GM19324 (cell line): ENCODE measurements at regions not wholly inside any gene's neighbourhood (a gene's known extent, or its start where the extent isn't known, plus 50 kb on each side); places are given as distances from the start of the nearest gene placed in this dataset.

ENCODE experiments used
- ATAC-seq: cut with Tn5 transposase; IDR thresholded peaks from one replicate; pipeline ENCODE4 v1.9.1; 2021; ENCODE audit warnings: mild to moderate bottlenecking, moderate library complexity; ENCODE audit not compliant: unreplicated experiment, low FRiP score

GRCh38 chrX:11949291-11949690, 189.0 kb upstream of the FRMPD4 start:
- ATAC-seq: no peak

GRCh38 chrX:11952176-11952720, 186.0 kb upstream of the FRMPD4 start:
- ATAC-seq: no peak

GRCh38 chrX:11953615-11954014, 184.7 kb upstream of the FRMPD4 start:
- ATAC-seq: no peak

DNA sequence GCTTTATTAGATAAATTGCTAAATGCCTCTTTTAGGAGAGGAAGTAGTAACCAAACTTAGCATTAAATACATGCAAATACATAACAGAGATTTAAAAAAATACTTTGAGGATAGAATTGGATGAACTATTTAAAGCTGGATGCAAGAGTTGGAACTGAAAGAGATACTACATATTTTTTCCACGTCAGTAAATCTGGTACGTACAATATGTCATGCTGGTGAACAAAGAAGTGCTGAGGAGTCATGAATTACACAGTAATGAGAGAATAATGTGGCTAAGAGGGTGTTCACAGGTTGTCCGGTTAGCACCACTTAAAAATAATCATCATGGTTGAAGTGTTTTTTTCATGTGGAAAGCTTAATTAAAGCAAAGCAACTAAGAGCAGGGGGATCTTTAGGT, 184.1 kb upstream of the FRMPD4 start:
- no peak for ATAC-seq

DNA sequence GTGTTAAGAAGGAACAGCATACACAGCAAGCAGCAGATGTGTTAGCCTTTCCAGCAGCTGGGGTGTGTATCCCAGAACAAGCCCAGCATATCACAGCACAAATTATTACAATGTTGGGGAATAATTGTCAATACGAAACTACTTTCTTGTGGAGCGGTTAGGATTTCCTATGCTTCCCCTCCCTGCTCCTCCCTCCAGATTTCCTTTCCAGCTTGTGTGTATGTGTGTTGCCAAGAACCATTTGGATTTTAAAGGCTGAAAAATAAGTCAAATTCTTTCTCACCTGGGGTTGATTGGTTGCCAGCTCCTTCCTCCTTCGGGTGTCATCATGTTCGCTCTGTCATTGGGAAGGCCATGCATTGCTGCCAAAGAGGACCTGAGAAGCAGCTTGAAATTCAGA, 178.2 kb upstream of the FRMPD4 start:
- ATAC-seq: no peak

DNA sequence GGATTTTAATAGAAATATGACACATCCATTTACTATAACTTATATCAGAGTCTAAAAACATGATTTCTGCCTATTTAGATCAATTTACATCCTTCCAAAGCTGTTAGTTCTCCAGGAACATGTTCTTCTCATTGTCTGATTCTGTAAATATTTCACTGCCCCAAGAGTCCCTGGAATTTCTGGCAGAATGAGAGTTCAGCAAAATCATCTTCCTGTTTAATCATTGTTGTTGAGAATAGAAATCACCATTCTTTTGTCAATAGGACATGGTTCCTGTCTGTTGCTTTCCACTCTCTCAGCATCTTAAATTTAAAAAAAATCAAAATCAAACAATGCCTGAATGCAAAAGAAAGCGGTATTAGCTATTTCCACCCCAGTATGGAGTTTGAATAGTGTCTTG, 172.8 kb upstream of the FRMPD4 start:
- ATAC-seq: no peak

DNA sequence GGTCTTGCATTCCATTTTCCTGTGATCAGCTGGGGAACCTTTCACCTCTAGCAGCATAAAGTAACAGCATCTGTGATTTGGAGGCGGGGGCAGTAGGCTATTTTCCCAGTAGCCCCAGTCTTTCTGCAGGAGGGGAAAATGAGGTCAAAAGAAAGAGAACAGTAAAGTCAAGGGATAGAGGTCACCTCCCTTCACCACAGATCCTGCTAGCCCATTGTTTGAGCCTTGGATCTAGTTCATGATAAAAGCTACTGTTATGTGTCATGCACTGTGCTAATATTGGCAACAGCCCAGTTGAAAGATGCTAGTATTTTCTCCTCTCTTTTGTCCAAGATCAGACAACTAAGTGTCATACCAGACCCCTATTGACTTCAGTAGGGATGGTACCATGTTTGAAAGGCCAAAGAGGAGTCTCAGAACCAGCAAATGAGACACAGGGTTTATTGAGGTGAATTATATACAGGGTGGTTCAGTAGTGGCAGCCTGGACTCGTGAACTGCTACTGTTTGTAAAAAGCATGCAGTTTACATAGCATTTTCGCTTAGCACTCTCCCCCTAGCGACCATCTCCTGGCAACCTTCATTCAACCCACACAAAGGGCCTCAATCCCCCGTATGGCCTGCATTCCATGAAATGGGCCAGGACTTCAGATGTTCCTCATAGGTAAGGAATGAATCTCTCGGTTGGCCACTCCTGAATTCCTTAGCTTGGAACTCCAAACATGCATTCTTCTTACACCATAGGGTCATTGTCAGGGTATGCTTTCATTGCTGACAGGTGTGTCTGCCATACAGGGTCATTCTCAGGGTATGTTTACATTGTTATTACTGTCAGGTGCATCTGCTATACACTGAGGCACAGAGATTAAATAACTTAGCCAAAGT, 170.0 kb upstream of the FRMPD4 start:
- no peak for ATAC-seq

DNA sequence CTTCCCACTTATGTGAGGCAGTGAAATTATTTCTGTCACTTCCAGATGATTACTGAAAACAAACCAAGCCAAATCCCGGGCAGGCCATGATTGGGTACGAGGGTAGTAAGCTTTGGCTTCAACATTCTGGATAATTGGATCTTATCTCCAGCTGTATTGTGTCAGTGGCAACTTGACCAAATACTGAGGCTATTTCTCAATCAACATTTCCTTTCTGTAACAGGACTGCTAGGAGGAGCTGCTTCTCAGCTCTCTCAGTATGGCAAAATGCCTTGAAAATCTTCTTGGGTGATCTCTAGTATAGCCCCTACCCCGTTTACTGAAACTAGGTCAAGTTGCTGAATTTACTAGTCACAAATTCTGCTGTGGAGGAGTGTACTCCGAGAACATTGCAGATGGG, 169.3 kb upstream of the FRMPD4 start:
- no peak for ATAC-seq

- no peak for ATAC-seq
These were observed 167.5 kb upstream of the FRMPD4 start for GRCh38 chrX:11970578-11971359.

GRCh38 chrX:11976663-11977062, 161.6 kb upstream of the FRMPD4 start:
- ATAC-seq: no peak

GRCh38 chrX:11992271-11992670, 146.0 kb upstream of the FRMPD4 start:
- ATAC-seq: no peak

GRCh38 chrX:11995146-11995545, 143.1 kb upstream of the FRMPD4 start:
- ATAC-seq: no peak

GRCh38 chrX:11996810-11997209, 141.5 kb upstream of the FRMPD4 start:
- no peak for ATAC-seq

- no peak for ATAC-seq
These were observed 139.3 kb upstream of the FRMPD4 start for GRCh38 chrX:11998944-11999343.

GRCh38 chrX:12002876-12003275, 135.4 kb upstream of the FRMPD4 start:
- no peak for ATAC-seq

GRCh38 chrX:12007881-12008280, 130.4 kb upstream of the FRMPD4 start:
- no peak for ATAC-seq

- ATAC-seq: no peak
These were observed 127.8 kb upstream of the FRMPD4 start for GRCh38 chrX:12010436-12010835.

DNA sequence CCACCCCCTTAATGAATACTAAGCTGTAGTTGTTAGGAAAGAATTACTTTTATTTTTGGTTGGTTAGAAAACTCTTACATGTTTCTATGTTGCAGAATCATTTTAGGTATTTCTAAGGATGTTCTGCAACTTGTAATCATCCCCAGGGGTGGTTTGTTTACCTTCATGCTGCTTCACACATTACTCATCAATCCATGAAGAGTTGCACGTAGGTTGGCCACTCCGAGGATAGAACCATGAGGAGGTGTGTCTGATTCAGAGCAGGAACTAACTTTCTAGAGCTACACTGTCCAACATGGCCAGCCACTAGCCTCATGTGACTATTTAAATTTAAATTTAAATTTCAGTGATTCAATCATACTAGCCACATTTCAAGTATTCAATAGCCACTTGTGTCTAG, 127.2 kb upstream of the FRMPD4 start:
- no peak for ATAC-seq

GRCh38 chrX:12013211-12013618, 125.1 kb upstream of the FRMPD4 start:
- no peak for ATAC-seq

DNA sequence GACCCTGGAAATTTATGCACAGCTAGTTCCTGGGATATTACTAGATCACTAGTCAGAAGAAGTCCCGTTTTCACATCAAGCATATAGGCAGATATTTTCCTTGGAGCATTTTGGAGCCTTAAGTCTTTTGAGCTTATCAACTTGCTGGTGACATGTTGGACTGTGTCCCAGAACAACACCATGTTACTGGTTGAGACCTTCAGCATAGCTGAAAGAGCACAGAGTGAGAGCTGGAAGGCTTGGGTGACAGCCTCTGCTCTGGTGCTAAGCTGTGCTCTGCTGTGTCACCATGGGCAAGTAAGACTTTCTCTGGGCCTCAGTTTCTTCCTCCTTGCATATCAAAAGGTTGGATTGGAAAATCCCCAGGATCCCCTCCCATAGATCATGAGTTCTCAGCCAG, 116.6 kb upstream of the FRMPD4 start:
- no peak for ATAC-seq

GRCh38 chrX:12026481-12026880, 111.8 kb upstream of the FRMPD4 start:
- ATAC-seq: no peak
